ENCODE measurements at regions not wholly inside any gene's neighbourhood (a gene's known extent, or its start where the extent isn't known, plus 50 kb on each side); places are given as distances from the start of the nearest gene placed in this dataset.
"Not testable (repeated sequence)": the region's sequence is repeated elsewhere in the genome, so short reads cannot be mapped to it uniquely, and the experiment has no call there.

GRCh38 chr4:119406721-119407460 lies 85.0 kb upstream of the FABP2 start:
- TF ChIP-seq CTCF (conservative IDR thresholded peaks at IDR 0.05; ENCODE audit: low read length); EZH2phosphoT487 (IDR thresholded peaks at IDR 0.05; ENCODE audit: borderline replicate concordance, low read depth, low read length): not testable (repeated sequence)
